Transverse colon (tissue), 4 donors: ENCODE measurements at regions not wholly inside any gene's neighbourhood (a gene's known extent, or its start where the extent isn't known, plus 50 kb on each side); places are given as distances from the start of the nearest gene placed in this dataset.

Source experiments
- POLR2AphosphoS5 ChIP-seq, 3 donors: sonication (generic); formaldehyde crosslinking; IDR thresholded peaks; one replicate each; pipeline ENCODE4 v1.6.1; 2016; ENCODE audit warnings: antibody characterized with exemption in 3 of 3
- TF ChIP-seq, protein P1 (sequence below), 5 experiments: fragments of 200-600 bp in 3 of 5; fragments of 450-650 bp in 2 of 5; sonication (generic) in 3 of 5; IDR thresholded peaks; 1 replicate in 2 of 5; 2 replicates in 3 of 5; pipeline ENCODE4 v1.5.1; 2016 to 2017; ENCODE audit warnings: antibody characterized with exemption in 5 of 5, inconsistent platforms in 3 of 5, mild to moderate bottlenecking in 2 of 5, moderate library complexity in 1 of 5

DNA sequence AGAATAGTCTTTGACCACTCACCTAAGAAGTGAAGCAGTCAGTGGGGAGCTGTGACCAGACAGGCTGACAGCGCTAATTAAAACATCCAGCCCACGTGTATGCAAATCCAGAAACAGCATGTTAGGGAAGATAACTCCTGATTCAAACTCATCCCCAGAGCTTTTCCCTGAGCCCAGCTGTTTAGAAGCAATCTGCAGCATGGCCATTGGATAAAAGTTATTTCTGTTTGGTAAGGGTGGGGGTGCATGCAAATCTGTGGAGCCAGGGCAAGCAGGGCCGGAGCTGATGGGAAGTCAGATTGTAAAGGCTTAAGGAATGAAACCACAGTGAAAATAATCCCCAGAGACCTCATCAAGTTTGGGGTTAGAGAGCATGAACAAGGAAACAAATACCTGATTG, 247.9 kb upstream of the KIRREL3 start:
- TF ChIP-seq, protein P1, sequence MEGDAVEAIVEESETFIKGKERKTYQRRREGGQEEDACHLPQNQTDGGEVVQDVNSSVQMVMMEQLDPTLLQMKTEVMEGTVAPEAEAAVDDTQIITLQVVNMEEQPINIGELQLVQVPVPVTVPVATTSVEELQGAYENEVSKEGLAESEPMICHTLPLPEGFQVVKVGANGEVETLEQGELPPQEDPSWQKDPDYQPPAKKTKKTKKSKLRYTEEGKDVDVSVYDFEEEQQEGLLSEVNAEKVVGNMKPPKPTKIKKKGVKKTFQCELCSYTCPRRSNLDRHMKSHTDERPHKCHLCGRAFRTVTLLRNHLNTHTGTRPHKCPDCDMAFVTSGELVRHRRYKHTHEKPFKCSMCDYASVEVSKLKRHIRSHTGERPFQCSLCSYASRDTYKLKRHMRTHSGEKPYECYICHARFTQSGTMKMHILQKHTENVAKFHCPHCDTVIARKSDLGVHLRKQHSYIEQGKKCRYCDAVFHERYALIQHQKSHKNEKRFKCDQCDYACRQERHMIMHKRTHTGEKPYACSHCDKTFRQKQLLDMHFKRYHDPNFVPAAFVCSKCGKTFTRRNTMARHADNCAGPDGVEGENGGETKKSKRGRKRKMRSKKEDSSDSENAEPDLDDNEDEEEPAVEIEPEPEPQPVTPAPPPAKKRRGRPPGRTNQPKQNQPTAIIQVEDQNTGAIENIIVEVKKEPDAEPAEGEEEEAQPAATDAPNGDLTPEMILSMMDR (IDR thresholded peaks at IDR 0.05) = no peak
- no peak for TF ChIP-seq POLR2AphosphoS5 (IDR thresholded peaks at IDR 0.05)
